EH (cell line): ENCODE measurements at regions not wholly inside any gene's neighbourhood (a gene's known extent, or its start where the extent isn't known, plus 50 kb on each side); places are given as distances from the start of the nearest gene placed in this dataset.

ENCODE experiments used
- DNase-seq: peaks from one replicate; pipeline ENCODE4 v3.0.0-alpha.2; 2015; ENCODE audit warnings: low read depth

DNA sequence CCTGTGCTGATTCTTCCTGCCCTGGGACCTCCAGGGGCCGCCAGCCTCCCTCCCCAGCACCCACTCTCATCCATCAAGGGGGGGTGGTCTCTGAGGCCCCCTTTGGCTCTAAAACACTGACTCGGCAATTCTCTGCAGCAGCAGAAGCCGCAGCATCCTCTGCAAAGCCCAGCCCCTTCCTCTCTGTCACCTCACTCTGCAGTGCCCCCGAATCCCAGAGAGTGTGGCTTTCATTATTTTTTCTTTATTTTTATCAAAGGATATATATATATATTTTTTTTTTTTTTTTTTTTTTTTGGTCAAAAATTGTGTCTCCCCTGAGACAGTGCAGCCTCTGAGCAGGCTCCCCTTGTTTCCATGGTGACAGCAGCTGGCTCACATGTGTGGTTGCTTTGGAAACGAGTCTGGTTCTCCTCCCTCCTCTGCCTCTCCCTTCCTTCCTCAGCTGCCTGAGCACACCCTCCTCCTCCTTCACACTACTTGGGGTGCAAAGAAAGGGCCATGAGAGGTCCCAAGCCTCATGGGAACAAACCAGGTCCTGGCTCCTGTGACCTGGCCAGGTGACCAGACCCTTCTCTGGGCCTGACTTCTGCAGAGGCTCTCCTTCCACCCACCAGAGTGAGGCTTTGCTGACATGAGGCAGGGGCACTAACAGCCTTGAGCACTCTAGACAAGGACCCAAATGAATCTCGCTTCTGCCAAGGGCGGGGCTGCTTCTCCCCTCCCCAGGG is 100.5 kb downstream of the LRRC74A start:
- peak; percentile 69 for DNase-seq

DNA sequence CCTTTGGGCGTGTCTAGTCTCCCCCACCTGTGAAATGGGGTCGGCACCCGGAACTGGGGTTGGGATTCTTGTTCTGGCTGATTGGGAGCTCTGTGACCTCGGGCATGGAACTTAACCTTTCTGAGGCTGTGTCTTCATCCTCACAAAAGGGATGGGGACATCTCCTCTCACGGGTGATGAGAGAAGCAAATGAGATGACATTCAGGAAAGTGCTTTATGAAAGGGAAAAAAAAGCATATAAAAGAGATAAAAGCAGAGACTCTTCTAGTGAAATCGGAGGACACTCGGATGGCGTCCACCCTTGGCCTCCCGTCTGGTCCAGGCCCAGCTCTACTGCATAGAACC is 98.9 kb downstream of the LRRC74A start:
- DNase-seq = no peak

DNA sequence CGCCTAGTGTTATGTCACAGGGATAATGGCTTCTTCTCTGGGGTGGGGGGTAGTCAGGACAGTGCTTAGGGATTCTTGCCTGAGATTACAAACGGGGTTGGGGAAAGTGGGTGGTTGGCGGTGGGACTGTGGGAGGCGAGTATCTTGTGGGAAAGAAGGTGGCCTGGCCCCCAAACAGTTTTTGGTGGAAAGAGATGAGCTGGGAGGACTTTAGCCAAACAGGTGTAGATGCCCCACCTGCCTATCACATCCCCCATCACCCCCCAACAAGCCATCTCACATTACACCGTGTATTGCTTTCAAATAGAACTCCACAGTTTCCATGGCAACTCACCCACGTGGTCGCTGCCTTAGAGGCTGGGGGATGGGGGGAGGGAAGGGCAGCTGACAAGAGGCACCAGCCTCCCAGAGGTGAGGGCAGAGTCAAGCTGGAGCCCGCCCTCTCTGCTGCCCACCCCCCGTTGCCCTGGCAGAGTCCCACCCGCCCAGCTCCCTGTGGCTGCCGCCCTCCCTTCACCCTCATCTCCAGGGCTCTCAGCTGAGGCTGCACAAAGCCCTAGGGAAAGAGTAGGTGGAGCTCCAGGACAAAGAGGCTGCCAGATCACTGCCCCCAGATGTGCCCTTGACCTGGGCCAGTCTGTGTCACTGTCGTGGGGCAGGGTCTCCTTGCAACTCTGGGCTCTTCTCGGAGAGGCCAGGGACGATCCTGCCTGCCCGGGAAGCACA is 98.3 kb downstream of the LRRC74A start:
- no peak for DNase-seq

GRCh38 chr14:76923431-76924370 is 97.5 kb downstream of the LRRC74A start:
- no peak for DNase-seq

GRCh38 chr14:76922584-76922983 is 96.4 kb downstream of the LRRC74A start:
- peak; percentile 50 for DNase-seq

- DNase-seq = no peak
Measured at GRCh38 chr14:76922092-76922491, 95.9 kb downstream of the LRRC74A start.

DNA sequence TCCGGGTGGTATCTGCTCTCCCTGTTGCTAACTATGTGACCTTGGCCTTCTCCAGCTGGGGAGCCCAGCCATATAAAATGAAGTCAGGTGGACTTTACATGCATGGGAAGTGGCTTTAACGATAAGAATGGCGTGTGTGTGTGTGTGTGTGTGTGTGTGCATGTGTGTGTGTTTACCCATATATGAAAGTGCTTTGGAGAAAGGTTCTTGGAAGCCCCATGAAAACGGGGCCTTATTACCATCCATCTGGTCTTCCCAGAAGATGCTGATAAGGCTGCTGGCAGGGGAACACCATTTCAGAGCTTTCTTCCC is 94.8 kb downstream of the LRRC74A start:
- DNase-seq = no peak

DNA sequence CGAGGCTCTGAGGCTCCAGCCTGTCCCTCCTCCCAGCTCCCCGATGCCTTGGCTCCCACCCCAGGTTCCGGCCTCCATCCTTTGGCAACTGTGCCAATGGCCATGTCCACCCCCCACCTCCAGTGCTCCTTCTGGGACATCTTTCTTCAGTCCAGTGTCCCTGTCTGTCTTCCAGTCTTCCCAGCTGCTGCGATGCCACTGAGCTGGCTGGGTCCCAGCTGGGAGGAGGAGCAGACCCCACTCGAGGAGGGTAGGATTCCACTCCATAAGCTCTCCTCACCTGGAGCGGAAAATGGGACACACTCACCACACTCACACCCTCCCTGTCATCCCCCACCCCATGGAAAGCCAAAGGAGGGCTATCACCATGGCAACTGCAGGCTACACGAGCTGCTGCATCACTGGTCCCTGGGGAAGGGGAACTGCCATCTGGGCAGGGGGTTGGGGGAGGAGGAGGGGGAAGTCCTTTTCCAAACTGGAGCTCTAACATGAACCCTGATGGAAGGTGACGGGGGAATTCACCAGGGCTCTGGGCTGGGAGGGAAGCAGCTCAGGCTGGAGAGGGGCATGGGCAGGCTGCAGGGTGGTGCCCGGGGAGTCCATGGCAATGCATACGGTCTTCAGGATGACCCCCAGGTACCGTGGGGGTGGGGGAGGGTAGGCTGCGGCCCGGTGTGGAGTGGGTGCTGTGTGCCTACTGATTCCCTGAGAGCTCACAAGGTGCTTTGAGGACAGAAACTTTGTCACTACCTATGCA is 94.3 kb downstream of the LRRC74A start:
- DNase-seq = no peak

DNA sequence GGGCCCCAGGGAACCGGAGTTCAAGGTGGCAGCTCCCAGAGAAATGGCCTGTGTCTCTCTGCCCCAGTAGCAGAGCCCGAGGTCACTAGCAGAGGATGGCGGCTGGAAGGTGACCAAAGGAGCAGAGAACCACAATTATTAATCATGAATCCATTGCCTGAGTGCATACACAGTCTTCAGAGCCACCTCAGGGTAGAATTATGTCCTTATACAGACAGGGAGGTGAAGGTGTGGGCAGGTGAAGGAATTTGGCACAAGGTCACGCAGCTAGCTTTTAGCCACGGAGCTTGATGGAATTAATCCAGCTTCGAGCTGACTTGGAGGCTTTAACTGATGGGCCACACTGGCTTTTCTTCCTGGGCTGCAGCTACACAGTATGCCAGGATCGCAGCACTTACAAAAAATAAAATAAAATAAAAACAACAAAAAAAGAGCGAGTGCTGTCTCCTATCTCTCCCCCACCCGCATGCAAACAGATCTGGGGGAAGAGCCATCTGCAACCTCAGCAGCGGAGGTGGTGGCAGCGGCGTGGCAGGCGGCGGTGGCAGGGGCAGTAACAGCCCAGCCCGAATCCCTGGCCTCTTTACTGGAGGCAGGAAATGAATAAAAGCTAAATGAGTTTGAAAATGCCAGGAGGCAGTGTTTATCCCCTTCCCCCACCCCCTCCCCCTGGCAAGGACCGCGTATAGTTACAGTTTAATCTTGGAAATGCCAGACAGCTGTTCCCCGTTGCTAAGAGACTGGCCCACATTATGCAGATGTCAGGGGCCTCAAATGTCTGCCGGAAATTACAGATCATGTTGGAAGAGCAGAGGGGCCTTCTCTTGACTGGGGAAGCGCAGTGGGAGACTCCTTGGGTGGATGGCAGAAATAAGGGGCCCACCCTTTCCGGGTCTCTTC is 93.5 kb downstream of the LRRC74A start:
- DNase-seq = peak; percentile 88
